GM19463 (cell line): ENCODE measurements at regions not wholly inside any gene's neighbourhood (a gene's known extent, or its start where the extent isn't known, plus 50 kb on each side); places are given as distances from the start of the nearest gene placed in this dataset.
A peak's percentile ranks its signal among the peaks of the same experiment; 100 is the strongest.

Experiments used
- ATAC-seq: cut with Tn5 transposase; IDR thresholded peaks from one replicate; pipeline ENCODE4 v1.9.1; 2021; ENCODE audit warnings: mild to moderate bottlenecking, moderate library complexity; ENCODE audit not compliant: unreplicated experiment

DNA sequence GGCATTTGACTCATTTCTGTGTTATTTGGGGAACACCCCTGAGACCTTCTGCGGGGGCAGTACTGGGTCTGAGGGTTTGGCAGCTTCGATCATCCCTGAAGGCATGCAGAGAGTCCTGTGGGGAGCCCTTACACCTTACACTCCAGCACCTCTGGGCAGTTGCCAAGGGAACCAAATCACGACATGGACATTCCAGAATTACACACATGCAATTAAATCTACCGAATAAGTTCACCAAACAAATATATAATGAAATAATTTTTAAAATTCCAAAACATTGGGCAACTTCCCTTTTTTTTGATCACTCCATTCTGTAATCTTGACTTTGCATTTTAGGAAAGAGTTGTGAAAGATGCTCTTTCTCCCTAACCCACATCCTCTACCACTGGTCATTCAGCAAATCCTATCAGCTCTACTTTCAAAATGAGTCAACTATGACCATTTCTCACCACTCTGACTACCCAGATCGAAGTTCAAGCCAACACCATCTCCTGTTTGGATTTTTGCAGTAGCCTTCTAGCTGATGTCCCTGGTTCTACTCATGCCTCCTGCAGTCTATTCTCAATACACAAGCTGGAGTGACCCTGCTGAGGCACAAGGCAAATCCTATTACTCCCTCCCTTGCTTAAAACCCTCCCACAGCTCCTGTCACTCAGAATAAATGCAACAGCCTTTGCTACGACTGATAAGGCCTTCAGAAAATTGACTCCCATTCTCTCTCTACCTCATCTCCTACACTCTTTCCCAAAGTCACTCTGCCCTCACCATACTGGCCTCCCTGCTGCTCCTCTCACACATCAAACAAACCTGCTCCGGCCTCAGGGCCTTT, 533.3 kb downstream of the HACE1 start:
- ATAC-seq: peak; percentile 75

DNA sequence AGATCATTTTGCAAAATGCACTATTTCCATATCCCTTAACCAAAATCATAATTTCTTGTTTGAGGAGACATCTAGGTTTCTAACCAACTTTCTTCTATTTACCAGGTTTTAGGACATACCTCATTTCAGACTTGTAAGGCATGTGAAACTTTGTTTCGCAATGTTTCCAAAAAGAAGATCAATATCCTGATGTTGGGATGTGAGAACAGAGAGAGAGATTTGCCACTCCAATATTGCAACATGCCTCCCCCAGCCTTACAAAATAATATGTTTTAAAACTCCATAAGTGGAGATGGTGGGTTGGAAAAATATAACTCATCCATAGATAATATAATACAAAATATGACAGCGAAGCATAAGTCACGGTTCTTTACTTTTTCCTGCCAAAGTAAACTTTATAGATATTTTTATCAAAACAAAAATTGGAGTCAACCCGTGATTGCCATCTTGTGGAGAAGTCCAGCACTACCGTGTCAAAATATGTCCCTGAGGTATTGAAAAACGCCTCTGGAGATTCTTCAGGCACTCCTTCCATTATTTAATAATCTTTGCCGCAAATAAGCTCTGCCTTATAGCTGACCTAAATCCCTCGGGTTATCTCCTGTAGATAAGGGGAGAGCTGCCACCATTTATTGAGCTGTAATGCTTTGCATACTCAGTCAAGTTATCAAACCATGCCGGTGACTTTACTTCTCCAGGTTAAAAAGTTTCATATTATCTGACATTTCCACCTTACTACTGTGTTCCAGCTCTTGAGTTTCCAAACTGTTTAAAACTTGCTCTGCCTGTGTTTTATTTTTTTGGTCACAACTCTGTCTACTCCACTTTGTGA, 534.2 kb downstream of the HACE1 start:
- ATAC-seq: no peak

DNA sequence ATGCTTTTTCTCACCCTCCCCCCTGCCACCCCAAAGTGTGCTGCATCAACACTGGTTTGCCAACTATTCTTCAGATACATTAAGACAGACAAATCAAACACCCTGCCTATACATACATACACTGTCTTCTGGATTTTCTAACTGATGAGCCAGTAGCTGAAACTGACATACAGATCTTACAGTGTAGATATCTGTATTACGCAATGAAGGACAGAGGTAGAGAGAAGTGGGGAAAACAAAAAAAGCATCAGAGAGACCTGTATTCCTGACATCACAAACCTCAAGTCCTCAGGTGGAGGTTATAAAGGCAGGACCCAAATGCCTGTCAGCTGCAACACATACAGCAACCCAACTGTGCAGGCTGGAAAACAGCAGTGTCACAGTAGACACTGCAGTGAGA, 535.4 kb downstream of the HACE1 start:
- ATAC-seq: no peak

DNA sequence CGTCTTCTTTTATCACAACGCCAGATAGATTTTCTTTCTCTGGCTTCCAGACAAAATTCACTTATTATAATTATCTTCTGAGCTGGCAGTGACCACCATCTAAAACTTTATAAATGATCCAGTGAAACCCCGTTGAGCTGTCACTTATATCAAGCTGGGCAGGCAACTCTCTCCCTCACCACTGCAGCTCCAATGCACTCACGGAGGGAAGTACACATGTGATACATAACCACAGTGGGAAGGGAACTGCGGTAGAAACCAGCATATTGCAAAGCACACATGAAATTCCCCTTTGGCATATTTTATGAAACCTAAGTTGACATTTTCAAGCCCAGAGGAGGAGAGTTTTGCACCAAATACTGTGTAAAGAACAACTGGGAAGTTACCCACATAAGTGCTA, 536.9 kb downstream of the HACE1 start:
- ATAC-seq: no peak

DNA sequence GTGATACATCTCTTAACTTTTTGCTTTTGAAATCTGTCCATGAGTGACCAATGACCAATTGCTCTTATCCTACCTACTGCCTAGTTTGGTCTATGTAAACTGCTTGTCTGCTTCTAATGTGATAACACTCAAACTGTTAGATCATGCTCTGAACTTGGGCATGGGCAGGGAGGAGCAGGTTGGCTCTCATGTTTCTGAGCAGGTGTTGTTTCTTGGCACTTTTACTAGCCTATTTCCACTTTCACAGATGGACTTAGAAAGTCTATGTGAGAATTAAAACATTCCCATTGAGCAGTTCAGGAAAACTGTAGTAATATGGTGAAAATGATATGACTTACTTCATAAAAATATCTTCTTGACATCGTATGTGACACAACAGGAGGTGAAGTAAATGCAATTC, 538.4 kb downstream of the HACE1 start:
- no peak for ATAC-seq

DNA sequence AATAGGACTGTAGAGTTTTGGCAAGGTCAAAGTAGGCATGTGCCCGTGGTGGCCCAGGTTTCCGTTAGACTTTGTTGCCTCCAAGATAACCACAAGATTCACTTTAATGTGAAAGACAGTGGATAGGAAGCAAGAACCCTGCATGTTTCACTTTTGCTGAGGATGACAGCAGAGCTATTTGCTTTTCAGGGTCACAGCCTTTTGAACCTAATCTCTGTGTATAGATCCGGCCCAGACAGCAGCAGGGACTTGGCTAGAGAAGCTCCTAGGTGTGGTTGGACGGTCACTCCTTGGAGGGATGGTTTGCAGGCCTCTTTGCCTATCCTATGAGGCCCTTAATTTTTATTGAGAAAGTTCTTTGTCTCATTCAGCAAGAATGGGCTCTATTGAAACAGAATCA, 538.8 kb downstream of the HACE1 start:
- no peak for ATAC-seq

DNA sequence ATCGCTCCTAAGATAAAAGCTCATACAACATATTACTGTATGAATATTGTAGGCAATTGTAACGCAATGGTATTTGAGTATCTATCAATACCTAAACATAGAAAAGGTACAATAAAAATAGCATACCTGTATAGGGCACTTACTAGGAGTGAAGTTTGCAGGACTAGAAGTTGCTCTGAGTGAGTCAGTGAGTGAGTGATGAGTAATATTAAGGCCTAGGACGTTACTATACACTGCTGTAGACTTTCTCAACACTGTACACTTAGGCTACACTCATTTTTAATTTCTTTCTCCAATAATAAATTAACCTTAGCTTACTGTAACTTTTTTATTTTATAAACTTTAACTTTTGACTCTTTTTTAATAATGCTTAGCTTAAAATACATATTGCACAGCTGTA, 546.9 kb downstream of the HACE1 start:
- no peak for ATAC-seq

DNA sequence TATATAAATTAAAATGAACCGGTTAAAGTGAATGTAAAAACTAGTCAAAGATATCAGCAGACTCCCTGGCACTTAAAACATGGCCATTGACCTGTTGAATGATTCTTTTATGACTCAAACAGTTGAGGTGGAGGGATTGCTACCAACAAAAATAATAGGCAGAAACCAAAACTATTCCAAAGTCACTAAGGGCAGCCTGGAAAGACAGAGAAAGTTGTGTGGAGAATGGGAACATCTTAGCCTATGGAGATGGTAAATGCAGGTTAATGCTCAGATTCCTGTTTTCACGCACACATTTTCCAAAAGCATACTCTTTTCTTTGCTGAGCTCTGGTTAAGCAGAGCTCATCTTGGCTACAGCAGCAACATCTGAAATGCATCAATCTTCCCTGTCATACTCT, 553.5 kb downstream of the HACE1 start:
- no peak for ATAC-seq

DNA sequence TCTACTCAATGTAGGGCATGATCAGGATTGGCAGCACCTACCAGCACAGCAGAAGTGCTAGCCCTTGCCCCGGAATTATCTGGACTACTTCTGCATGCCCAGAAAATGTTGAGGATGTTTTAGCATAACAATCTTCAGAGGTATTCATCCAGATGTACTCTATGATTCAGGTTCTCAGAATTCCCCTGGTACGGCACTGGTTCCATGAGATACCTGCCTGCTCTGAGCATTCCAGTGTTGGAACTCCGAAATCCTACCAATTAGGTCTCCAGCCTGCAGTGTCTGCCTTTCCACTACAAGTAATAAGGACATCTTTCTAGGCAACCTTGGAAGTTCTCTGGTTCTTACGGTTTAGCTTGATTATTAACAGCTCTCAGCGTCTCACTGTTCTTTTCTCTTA, 554.5 kb downstream of the HACE1 start:
- ATAC-seq: no peak

DNA sequence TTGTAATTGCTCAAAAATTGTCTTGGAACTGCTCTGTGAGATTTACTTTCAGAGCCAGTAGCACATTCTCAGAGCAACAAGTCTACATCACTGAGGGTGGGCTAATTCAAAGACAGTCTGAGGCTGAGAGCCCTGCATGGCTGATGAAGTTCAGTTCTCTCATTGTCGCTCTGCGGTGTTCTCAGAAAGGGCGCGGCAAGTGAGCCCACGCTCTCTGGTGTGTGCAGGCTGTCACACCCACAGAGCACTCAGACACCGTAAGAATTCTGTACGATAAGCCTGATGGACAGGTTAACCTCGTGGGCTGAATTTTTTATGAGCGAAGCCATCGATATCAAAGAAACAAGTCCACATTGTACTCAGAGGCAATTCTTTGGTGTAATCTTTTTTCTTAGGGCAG, 557.8 kb downstream of the HACE1 start:
- ATAC-seq: no peak

DNA sequence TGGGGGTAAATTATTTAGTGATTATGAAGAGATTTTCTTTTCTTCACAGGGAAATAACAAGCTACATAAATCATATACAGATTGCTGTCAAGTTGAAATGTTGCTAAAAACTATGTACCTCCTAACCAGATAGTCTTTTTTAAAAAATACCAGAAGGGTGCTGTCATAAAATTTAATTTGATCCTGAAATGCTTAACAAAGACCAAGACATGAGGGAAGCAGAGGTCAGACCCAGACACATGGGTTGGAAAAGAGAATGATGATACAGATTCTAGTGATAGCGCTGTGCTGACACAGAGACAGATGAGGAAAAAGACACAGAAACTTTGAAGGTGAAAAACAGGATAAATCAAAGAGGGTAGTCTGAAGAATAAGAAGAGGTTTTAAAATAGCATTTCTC, 573.1 kb downstream of the HACE1 start:
- ATAC-seq: no peak

DNA sequence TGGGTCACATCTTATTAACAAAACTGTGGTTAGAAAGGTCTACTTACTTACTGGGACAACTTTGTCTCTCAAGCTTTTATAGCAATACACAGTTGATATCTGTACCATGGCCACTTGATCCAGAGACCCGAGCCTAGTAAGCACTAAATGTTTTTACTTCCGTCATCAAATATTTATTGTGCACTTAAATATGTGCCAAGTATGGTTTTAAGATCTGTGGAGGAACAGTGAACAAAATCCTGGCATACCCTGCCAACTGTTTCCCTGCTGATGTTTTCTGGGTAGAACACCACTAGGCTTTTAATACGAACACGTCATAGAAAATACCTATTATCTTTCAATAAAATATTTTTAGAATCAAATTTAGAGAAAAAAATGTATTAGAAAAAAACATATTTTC, 574.8 kb downstream of the HACE1 start:
- ATAC-seq: no peak

DNA sequence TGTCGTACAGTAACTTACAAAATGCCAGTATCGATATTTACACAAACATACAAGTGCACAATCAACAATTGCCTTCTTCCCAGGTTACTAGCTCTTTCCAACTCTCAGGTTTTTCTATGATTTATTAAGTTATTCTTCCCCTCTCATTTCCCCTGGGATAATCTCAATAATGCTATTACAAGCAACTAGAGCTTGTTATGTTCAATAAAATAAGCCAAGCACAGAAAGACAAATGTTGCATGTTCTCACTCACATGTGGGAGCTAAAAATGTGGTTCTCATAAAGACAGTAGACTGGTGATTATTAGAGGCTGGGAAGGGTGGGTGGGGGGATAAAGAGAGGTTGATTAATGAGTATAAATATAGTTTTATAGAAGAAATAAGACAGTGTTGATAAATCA, 577.1 kb downstream of the HACE1 start:
- no peak for ATAC-seq

DNA sequence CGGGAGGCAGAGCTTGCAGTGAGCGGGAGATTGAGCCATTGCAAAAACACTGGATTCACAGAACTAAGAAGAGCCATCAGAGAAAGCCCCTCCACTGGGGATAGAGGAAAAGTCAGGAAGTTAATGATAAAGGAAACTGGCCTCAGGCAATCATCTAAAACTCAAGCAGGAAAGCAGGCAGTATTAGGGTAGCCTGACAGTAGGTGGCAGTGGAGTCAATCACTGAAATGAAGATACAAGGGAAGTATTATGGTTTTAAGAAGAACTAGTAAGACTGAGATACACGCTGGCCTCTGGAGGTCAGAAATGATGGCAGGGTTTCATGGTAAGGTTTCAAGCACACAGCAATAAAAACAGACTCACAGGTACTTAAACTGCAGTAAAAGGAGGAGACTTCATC, 578.3 kb downstream of the HACE1 start:
- ATAC-seq: no peak

DNA sequence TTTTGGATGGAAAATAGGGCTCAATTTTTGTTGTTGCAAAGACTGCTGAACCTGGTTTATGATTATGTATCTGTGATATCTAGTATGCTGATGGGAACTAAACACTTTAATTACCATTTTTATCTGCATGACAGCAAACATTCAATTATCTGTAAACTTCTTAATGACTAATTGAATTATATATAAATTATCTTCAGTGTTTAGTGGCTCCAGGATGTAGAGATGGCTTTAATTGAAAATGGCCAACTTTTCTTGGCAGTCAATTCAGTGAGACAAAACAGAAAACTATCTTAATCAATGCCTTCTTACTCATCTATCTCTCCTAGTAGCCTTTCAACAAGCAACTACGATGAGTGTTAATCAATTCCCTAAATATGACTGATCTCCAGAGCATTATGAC, 591.3 kb downstream of the HACE1 start:
- no peak for ATAC-seq

DNA sequence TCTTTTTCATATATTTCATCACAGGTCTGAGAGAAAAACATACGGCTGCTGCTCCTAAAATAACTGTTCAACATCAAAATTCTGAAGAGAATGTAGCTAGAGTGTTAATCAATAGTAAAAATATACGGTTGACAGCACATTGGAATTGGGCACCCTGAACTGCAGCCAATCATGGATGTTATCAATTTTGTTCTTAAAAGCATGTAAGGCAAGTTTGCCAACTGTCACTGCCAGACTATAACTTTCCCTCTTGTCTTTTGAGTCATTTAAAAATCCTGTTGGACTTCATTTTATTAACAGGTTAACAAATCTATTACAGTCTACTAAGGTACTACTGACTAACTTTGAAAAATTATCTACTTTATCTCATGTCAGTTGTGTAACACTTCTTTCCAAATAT, 592.8 kb downstream of the HACE1 start:
- no peak for ATAC-seq

DNA sequence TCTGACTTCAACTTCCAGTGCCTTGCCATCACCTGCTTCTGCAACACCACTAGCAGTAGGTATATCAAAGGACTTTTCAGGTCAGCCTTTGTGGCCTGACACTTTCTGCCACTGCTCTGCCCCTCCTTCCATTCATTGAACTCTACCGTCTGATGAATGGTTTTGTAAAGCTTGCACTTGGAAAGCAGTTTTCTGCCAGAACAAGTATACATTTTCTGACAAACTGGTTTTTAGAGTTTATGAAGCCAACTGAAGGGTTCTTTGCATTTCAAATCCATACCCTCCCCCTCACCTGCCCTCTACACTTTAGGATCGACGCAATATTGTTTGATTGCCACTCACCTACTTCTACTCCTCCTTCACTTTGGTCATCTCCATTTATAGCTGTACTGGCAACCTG, 603.1 kb downstream of the HACE1 start:
- ATAC-seq: no peak

DNA sequence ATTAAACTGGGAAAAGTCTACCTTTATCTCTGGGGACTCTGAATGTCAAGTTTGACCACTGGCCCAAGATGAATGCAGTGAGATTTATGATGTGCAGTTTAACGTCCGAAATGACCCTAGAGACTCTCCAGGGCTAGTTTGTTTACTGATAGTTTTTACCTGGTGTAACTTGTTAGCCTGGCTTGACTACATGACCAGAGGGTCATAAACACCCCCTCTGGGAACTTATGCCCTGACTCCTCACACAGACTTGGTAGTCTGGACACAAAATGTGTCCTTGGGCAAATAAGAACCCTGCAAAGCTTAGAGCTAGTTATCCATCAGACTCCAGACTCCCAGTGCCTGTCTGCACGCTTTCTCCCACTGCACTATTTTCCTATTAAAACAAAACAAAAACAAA, 606.5 kb downstream of the HACE1 start:
- ATAC-seq: no peak

DNA sequence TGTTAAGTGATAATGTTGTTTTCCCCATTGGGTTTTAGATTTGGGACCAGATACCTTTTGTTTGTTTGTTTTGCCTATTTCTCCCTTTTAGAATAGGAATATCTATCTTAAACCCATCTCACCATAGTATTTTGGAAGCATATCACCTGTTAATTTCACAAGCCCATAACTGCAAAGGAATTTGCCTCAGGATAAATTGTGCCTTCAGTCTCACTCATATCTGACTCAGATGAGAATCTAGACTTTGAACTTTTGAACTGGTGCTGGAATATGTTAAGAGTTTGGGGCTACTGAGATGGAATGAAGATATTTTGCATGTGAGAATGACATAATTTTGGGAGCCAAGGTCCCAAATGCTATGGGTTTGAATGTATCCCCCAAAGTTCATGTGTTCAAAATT, 607.4 kb downstream of the HACE1 start:
- ATAC-seq: no peak

DNA sequence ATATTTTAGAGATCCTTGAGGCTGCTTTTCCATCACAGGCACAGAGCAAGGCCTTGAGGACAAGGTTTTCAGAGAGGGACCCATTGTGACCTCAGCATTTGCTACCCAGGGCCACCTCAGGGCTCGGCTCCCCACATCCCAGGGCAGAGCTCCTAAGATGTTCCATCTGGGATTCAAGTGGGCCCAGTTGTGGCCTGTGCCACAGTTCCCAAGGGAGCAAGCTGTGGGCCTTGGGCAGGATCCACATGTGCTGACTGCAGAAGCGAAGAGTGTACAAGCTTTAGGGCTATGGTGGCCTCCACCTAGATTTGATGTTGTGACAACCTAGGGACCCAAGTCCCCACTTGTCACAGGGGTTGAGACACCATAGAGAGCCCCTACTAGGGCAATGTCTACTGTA, 608.1 kb downstream of the HACE1 start:
- no peak for ATAC-seq

DNA sequence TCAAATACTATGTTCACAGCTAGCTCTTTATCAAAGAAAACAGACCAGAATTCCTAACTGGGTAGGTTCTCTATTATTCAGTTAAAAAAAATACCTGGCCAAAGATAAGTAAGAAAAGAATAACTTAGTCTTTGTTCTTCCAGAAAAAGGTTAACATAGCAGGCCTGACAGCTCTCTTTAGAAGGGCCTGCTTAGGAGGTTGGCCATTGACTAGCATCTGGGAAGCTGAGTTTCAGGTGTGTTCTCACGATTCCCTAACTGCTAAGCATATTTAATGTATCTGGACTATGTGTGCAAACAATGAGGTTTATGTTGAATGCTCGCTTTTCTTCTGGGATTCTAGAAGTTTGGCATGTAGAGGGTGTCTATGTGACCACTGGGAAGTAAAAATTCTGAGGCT, 618.9 kb downstream of the HACE1 start:
- ATAC-seq: no peak

DNA sequence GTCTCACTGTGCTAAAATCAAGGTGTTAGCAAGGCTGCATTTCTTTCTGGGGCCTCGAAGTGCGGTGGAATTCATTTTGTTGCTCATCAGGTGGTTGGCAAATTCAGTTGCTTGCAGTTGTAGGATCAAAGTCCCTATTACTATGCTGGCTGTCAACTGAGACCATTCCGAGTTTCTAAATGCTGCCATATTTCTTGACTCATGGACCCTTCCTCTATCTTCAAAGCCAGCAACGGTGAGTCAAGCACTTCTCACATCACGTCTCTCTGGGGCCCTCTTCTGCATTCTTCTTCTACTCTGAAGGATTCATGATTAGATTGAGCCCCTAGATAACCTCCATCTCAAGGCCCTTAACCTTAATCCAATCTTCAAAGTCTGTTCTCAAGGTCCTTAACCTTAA, 619.7 kb downstream of the HACE1 start:
- no peak for ATAC-seq
